WTC11 (cell line): ENCODE measurements at regions not wholly inside any gene's neighbourhood (a gene's known extent, or its start where the extent isn't known, plus 50 kb on each side); places are given as distances from the start of the nearest gene placed in this dataset.

Experiments used
- E2F1 ChIP-seq: sonication (generic); formaldehyde crosslinking; IDR thresholded peaks from 2 replicates; pipeline ENCODE4 v1.8.0; 2022; ENCODE audit warnings: mild to moderate bottlenecking, missing genetic modification reagents
- FOXP4 ChIP-seq: sonication (generic); formaldehyde crosslinking; IDR thresholded peaks from 2 replicates; pipeline ENCODE4 v1.8.0; 2022; ENCODE audit warnings: mild to moderate bottlenecking, missing genetic modification reagents
- NR2C2 ChIP-seq: sonication (generic); formaldehyde crosslinking; IDR thresholded peaks from 2 replicates; pipeline ENCODE4 v1.8.0; 2022; ENCODE audit warnings: mild to moderate bottlenecking, missing genetic modification reagents

GRCh38 chr6:88238901-88239300 is 72.8 kb upstream of the CNR1 start:
- TF ChIP-seq E2F1 (CRISPR knock-in tag), result no peak
- TF ChIP-seq FOXP4 (CRISPR knock-in tag), result no peak
- no peak for TF ChIP-seq NR2C2 (CRISPR knock-in tag)
